ENCODE measurements at regions not wholly inside any gene's neighbourhood (a gene's known extent, or its start where the extent isn't known, plus 50 kb on each side); places are given as distances from the start of the nearest gene placed in this dataset.

DNA sequence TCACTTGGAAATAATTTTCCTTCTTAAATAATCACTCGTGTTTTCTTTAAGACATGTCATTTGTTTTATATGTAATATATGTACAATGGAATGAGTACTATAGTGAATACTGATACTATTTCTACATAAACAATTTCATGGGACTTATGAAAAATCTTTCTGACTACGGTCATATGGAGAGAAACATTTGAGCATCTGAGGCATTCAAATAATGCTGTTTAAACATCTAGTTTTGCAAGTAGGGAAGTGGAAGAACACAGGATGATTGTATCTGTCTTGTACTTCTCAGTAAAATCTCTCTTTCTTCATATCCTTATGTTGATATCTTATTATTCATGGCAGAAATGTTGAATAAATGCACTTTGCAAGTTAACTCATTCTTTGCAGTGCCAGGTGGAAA is 599.5 kb upstream of the KCNMB2 start:
- no peak for DNase-seq (ENCODE audit: low read depth)
- no peak for TF ChIP-seq CTCF (conservative IDR thresholded peaks at IDR 0.05; ENCODE audit: low read depth, low read length)

DNA sequence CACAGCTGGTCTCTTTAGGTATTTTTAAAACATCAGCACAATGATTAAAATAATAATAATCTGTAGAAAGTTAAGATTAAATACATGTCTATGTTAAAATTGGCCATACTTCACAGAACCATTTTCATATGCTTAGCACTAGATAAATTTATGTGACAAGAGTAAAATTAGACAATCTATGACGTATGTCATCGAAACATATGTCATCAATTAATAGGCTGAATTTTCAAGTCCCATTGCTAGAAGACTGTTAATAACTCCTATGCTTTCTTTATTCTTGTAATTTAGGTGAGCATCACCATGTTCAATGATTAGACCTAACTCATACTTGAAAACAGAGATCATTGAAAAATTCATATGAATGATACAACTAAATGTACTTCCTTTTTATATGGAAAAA is 593.3 kb upstream of the KCNMB2 start:
- no peak overlapping the region for H3K4me3 ChIP-seq (ENCODE audit: low read length)
- no peak for DNase-seq (ENCODE audit: low read depth)
- no peak for TF ChIP-seq CTCF (conservative IDR thresholded peaks at IDR 0.05; ENCODE audit: low read depth, low read length)

More for the DNA sequence above, 599.5 kb upstream of the KCNMB2 start:
- H3K4me3 ChIP-seq (ENCODE audit: low read length), result no peak overlapping the region

DNA sequence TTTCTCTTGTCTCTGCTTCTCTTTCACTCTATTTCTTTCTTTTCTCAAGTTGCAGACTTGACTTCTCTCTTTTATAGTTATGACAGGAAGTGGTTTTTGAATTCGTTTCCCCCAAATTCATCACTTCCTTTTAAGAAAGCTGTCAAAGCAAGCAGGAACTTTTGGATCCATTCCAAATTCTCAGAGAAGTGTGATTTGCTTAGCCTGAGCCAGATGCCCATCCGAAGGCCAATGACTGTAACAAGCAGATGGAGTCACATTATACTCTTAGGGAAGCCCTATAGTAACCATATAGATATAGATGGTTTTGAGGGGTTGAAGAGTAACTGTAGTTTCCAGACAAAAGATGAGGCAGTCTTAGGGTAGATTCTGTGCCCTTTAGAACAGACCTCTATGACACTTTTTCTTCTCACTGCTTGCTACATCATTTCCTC is 592.0 kb upstream of the KCNMB2 start:
- no peak for DNase-seq (ENCODE audit: low read depth)

DNA sequence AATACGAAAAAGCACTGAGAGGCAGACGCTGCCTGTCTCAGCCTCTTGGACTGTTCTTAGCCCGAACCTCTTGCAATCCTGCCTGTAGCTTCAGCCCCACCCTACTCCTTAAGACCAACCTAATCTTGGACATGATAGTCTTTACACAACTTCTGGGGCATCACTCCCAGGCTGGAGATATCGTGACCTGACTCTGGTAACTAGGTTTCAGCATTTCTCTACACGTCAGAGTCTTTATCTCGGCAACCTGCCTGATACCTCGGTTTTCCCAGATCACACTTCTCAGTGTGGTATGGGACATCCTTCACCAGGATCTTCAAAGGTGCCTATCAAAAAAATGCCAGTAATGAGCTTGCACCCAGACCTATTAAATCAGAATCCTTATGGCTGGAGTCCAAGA is 590.2 kb upstream of the KCNMB2 start:
- H3K4me3 ChIP-seq (ENCODE audit: low read length), result no peak overlapping the region
- TF ChIP-seq CTCF (conservative IDR thresholded peaks at IDR 0.05; ENCODE audit: low read depth, low read length), result no peak
- DNase-seq (ENCODE audit: low read depth), result no peak

More for the DNA sequence above, 592.0 kb upstream of the KCNMB2 start:
- no peak overlapping the region for H3K4me3 ChIP-seq (ENCODE audit: low read length)
- no peak for TF ChIP-seq CTCF (conservative IDR thresholded peaks at IDR 0.05; ENCODE audit: low read depth, low read length)

GRCh38 chr3:177946497-177946896 is 589.7 kb upstream of the KCNMB2 start:
- no peak overlapping the region for H3K4me3 ChIP-seq (ENCODE audit: low read length)
- no peak for TF ChIP-seq CTCF (conservative IDR thresholded peaks at IDR 0.05; ENCODE audit: low read depth, low read length)
- no peak for DNase-seq (ENCODE audit: low read depth)

DNA sequence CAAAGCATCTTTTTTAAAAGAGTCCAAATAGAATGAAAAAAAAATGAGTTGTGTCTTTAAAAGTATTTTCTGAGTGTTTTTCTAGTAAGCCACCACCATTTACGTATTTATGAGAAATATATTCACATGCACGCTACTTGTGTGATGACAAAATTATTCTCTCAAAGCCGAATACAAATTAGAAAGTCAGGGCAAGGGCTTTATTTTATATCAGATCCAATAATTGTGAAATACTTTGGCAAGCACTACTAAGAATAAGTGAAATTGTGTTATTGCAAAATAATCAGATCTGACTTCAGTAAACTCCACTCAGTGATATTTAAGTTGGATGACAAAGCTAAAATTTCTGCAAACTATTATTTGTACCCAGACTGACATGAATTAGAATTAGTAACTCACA is 589.3 kb upstream of the KCNMB2 start:
- no peak for DNase-seq (ENCODE audit: low read depth)
- no peak overlapping the region for H3K4me3 ChIP-seq (ENCODE audit: low read length)
- TF ChIP-seq CTCF (conservative IDR thresholded peaks at IDR 0.05; ENCODE audit: low read depth, low read length), result no peak

GRCh38 chr3:177947901-177948300 is 588.3 kb upstream of the KCNMB2 start:
- TF ChIP-seq CTCF (conservative IDR thresholded peaks at IDR 0.05; ENCODE audit: low read depth, low read length), result no peak
- H3K4me3 ChIP-seq (ENCODE audit: low read length), result no peak overlapping the region
- DNase-seq (ENCODE audit: low read depth), result no peak
